Neural cell (in vitro differentiated cells): ENCODE measurements at regions not wholly inside any gene's neighbourhood (a gene's known extent, or its start where the extent isn't known, plus 50 kb on each side); places are given as distances from the start of the nearest gene placed in this dataset.
"Not testable (repeated sequence)": the region's sequence is repeated elsewhere in the genome, so short reads cannot be mapped to it uniquely, and the experiment has no call there.

Source experiments
- H2AFZ ChIP-seq: fragments of 200-600, 300-800 bp; sonication (generic), shearing (Covaris generic); 2 replicates; pipeline ENCODE4 v1.6.0; 2014; ENCODE audit warnings: low read depth, mild to moderate bottlenecking, antibody characterized with exemption, low read length, moderate library complexity
- H3F3A ChIP-seq: fragments of 200-600 bp; shearing (Covaris generic); 2 replicates; pipeline ENCODE4 v1.6.1; 2016; ENCODE audit warnings: mild to moderate bottlenecking, moderate library complexity, mixed read lengths, antibody characterized with exemption, low read length; ENCODE audit not compliant: insufficient read depth, poor library complexity, severe bottlenecking
- H3K27ac ChIP-seq: fragments of 200-600, 300-800 bp; sonication (generic), shearing (Covaris generic); 2 replicates; pipeline ENCODE4 v1.5.1; 2014; ENCODE audit warnings: mild to moderate bottlenecking, low read length, moderate library complexity
- H3K27me3 ChIP-seq: fragments of 300-800, 200-600 bp; sonication (generic), shearing (Covaris generic); 2 replicates; pipeline ENCODE4 v1.6.0; 2014; ENCODE audit warnings: mild to moderate bottlenecking, low read depth, low read length, moderate library complexity; ENCODE audit not compliant: insufficient read depth
- H3K36me3 ChIP-seq: fragments of 300-800, 200-600 bp; sonication (generic), shearing (Covaris generic); 2 replicates; pipeline ENCODE4 v1.5.1; 2014; ENCODE audit warnings: mild to moderate bottlenecking, antibody characterized with exemption, low read length, moderate library complexity; ENCODE audit not compliant: insufficient read depth
- H3K4me2 ChIP-seq: fragments of 300-800, 200-600 bp; sonication (generic), shearing (Covaris generic); 2 replicates; pipeline ENCODE4 v1.6.0; 2014; ENCODE audit warnings: mild to moderate bottlenecking, low read length
- H3K4me3 ChIP-seq: fragments of 300-800, 200-600 bp; sonication (generic), shearing (Covaris generic); 2 replicates; pipeline ENCODE4 v1.5.1; 2014; ENCODE audit warnings: mild to moderate bottlenecking, low read length, moderate library complexity
- H3K79me2 ChIP-seq: fragments of 200-600 bp; shearing (Covaris generic); replicated peaks from 2 replicates; pipeline ENCODE4 v1.6.0; 2014; ENCODE audit warnings: mild to moderate bottlenecking, low read length, moderate library complexity; ENCODE audit not compliant: insufficient read depth
- H3K9ac ChIP-seq: fragments of 300-800, 200-600 bp; sonication (generic), shearing (Covaris generic); 2 replicates; pipeline ENCODE4 v1.6.1; 2016; ENCODE audit warnings: mild to moderate bottlenecking, low read length, mixed read lengths
- H3K9me2 ChIP-seq: fragments of 200-600 bp; shearing (Covaris generic); 2 replicates; pipeline ENCODE4 v1.6.1; 2016; ENCODE audit warnings: mild to moderate bottlenecking, low read length, mixed read lengths; ENCODE audit not compliant: insufficient read depth
- H3K9me3 ChIP-seq: fragments of 200-600, 300-800 bp; sonication (generic), shearing (Covaris generic); 2 replicates; pipeline ENCODE4 v1.6.1; 2016; ENCODE audit warnings: mild to moderate bottlenecking, mixed run types, low read length, moderate library complexity, mixed read lengths
- H4K20me1 ChIP-seq: fragments of 200-600 bp; shearing (Covaris generic); 2 replicates; pipeline ENCODE4 v1.6.1; 2016; ENCODE audit warnings: mild to moderate bottlenecking, mixed run types; ENCODE audit not compliant: insufficient read depth
- EP300 ChIP-seq: fragments of 450-650 bp; conservative IDR thresholded peaks from 2 replicates; pipeline ENCODE4 v1.6.1; 2014; ENCODE audit warnings: antibody characterized with exemption, mild to moderate bottlenecking, moderate library complexity; ENCODE audit not compliant: poor library complexity, severe bottlenecking
- EZH2 ChIP-seq: fragments of 200-600, 300-800 bp; shearing (Covaris generic), sonication (generic); IDR thresholded peaks from 2 replicates; pipeline ENCODE4 v1.6.1; 2014; ENCODE audit warnings: antibody characterized with exemption, low read length, borderline replicate concordance, mild to moderate bottlenecking; ENCODE audit not compliant: insufficient read depth, poor library complexity, severe bottlenecking
- MXI1 ChIP-seq: fragments of 450-650 bp; conservative IDR thresholded peaks from 2 replicates; pipeline ENCODE4 v1.6.1; 2014; ENCODE audit warnings: antibody characterized with exemption, mild to moderate bottlenecking; ENCODE audit not compliant: poor library complexity, severe bottlenecking
- POLR2AphosphoS5 ChIP-seq: IDR thresholded peaks from 2 replicates; pipeline ENCODE4 v1.6.1; 2012
- RAD21 ChIP-seq: fragments of 450-650 bp; conservative IDR thresholded peaks from 2 replicates; pipeline ENCODE4 v1.6.1; 2014; ENCODE audit warnings: antibody characterized with exemption, mild to moderate bottlenecking, moderate library complexity
- REST ChIP-seq: IDR thresholded peaks from 2 replicates; pipeline ENCODE4 v1.6.1; 2012; ENCODE audit warnings: borderline replicate concordance
- SMC3 ChIP-seq: fragments of 450-650 bp; conservative IDR thresholded peaks from 2 replicates; pipeline ENCODE4 v1.6.1; 2014; ENCODE audit warnings: antibody characterized with exemption, mild to moderate bottlenecking, moderate library complexity; ENCODE audit not compliant: poor library complexity
- TAF1 ChIP-seq: IDR thresholded peaks from 2 replicates; pipeline ENCODE4 v1.6.1; 2012; ENCODE audit warnings: low read depth
- TF ChIP-seq, protein P1 (sequence below): fragments of 450-650 bp; IDR thresholded peaks from 2 replicates; pipeline ENCODE4 v1.5.1; 2014; ENCODE audit warnings: antibody characterized with exemption, mild to moderate bottlenecking, moderate library complexity; ENCODE audit not compliant: poor library complexity, severe bottlenecking

DNA sequence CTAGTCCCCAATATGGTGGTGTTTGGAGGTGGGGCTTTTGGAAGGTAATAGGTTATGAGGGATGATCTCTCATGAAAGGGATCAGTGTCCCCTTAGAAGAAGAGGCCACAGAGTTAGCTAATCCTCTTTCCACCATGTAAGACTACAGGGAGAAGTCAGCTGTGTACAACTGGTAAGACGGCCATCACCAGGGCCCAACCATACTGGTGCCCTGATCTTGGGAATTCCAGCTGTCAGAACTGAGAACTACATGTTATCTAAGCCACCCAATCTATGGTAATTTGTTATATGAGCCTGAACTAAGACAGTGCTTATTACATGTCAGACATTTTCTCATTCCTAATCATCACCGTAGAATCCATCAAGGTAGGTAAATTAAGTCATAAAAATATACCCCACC is 77.7 kb upstream of the ZNF217 start:
- no peaks in the 10 kb centered on the region for H3K36me3 ChIP-seq
- no peaks in the 10 kb centered on the region for H3K9me2 ChIP-seq
- no peak for TF ChIP-seq EP300
- no peak for TF ChIP-seq EZH2
- TF ChIP-seq SMC3, result no peak
- no peak for TF ChIP-seq TAF1
- TF ChIP-seq REST, result no peak
- TF ChIP-seq, protein P1, sequence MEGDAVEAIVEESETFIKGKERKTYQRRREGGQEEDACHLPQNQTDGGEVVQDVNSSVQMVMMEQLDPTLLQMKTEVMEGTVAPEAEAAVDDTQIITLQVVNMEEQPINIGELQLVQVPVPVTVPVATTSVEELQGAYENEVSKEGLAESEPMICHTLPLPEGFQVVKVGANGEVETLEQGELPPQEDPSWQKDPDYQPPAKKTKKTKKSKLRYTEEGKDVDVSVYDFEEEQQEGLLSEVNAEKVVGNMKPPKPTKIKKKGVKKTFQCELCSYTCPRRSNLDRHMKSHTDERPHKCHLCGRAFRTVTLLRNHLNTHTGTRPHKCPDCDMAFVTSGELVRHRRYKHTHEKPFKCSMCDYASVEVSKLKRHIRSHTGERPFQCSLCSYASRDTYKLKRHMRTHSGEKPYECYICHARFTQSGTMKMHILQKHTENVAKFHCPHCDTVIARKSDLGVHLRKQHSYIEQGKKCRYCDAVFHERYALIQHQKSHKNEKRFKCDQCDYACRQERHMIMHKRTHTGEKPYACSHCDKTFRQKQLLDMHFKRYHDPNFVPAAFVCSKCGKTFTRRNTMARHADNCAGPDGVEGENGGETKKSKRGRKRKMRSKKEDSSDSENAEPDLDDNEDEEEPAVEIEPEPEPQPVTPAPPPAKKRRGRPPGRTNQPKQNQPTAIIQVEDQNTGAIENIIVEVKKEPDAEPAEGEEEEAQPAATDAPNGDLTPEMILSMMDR, result no peak
- no peak overlapping the region for H3K27ac ChIP-seq
- H3K9ac ChIP-seq, result no peak overlapping the region
- H3K79me2 ChIP-seq, result no peaks in the 10 kb centered on the region
- H3K4me2 ChIP-seq, result no peak overlapping the region
- no peaks in the 10 kb centered on the region for H4K20me1 ChIP-seq
- no peaks in the 10 kb centered on the region for H3K27me3 ChIP-seq
- H2AFZ ChIP-seq, result no peak overlapping the region
- no peak overlapping the region for H3K4me3 ChIP-seq
- no peaks in the 10 kb centered on the region for H3F3A ChIP-seq
- H3K9me3 ChIP-seq, result no peaks in the 10 kb centered on the region

- H4K20me1 ChIP-seq, H3F3A ChIP-seq, H3K9ac ChIP-seq, H3K27ac ChIP-seq, H3K9me2 ChIP-seq, H3K36me3 ChIP-seq, H3K27me3 ChIP-seq, H3K4me2 ChIP-seq, H3K79me2 ChIP-seq, H2AFZ ChIP-seq, H3K9me3 ChIP-seq, H3K4me3 ChIP-seq: not testable (repeated sequence)
These were observed 76.1 kb upstream of the ZNF217 start for GRCh38 chr20:53669517-53670313.

DNA sequence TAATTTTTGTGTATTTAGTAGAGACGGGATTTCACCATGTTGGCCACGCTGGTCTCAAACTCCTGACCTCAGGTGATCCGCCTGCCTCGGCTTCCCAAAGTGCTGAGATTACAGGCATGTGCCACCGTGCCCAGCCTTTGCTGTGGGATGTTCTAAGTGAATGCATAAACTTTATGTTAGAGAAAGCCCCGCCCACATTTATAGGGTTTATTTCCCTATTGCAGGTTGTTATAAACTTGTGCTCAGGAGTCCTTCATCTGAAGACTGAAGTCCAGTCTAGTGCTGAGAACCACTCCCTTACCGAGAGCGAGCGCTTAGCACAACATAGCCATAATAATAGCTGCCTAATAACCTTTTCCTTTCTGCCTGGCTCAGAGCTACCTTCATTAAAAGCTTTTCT is 75.4 kb upstream of the ZNF217 start:
- H3K79me2 ChIP-seq, result no peaks in the 10 kb centered on the region
- H4K20me1 ChIP-seq, result no peaks in the 10 kb centered on the region
- no peaks in the 10 kb centered on the region for H3K36me3 ChIP-seq
- no peak overlapping the region for H3K4me3 ChIP-seq
- H3F3A ChIP-seq, result no peaks in the 10 kb centered on the region
- no peaks in the 10 kb centered on the region for H3K9me3 ChIP-seq
- no peaks in the 10 kb centered on the region for H3K9me2 ChIP-seq
- H3K9ac ChIP-seq, result no peak overlapping the region
- no peak overlapping the region for H2AFZ ChIP-seq
- no peak overlapping the region for H3K27ac ChIP-seq
- TF ChIP-seq, protein P1, result no peak
- TF ChIP-seq SMC3, result no peak
- no peak for TF ChIP-seq EZH2
- no peak for TF ChIP-seq RAD21
- TF ChIP-seq REST, result no peak
- no peak for TF ChIP-seq EP300
- no peak for TF ChIP-seq POLR2AphosphoS5
- no peak for TF ChIP-seq TAF1
- TF ChIP-seq MXI1, result no peak
- no peaks in the 10 kb centered on the region for H3K27me3 ChIP-seq
- no peak overlapping the region for H3K4me2 ChIP-seq
